ENCODE measurements at regions not wholly inside any gene's neighbourhood (a gene's known extent, or its start where the extent isn't known, plus 50 kb on each side); places are given as distances from the start of the nearest gene placed in this dataset.

DNA sequence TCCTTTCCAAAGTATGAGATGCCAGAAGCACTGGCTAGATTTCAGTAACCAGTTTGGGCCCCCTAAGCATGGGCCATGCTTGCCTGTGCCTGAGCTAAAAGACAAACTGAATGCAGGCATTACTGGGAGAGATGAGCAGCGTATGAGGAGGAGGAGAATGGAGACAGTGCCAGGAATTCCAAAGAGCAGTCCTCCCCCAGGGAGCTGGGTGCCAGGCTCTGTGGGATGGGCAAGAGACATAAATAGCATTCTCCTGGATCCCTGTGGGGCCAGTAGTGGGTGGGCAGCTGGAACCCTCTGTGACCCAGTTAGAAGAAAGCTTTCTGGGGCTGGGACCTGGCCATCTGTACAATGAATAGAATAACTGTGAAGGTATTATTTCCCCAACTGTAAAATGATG lies 235.6 kb downstream of the KCNA4 start:
- no peak for DNase-seq (ENCODE audit: low read depth)

- DNase-seq (ENCODE audit: low read depth) = no peak
Observed at GRCh38 chr11:29780756-29781155, 236.1 kb downstream of the KCNA4 start.

GRCh38 chr11:29773656-29774264 lies 243.1 kb downstream of the KCNA4 start:
- DNase-seq (ENCODE audit: low read depth) = peak; percentile 84

DNA sequence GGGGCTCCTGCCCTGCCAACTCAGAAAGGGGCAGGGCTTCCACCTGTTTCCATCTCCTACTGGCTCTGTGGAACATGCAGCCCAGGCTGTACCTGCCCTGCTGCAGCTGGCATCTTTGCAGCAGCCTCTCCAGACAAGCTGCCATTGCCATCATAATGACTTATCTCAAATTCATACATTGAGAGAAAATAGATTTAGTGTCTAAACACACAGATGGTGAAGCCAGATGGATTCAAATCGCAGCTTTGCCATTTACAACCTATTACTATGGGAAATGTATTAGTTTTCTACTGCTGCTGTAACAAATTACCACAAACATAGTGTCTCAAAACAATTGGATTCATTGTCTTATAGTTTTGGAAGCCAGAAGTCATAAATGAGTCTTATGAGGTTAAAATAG lies 260.0 kb downstream of the KCNA4 start:
- no peak for DNase-seq (ENCODE audit: low read depth)

- no peak for DNase-seq (ENCODE audit: low read depth)
Observed at GRCh38 chr11:29755474-29755873, 261.4 kb downstream of the KCNA4 start.

GRCh38 chr11:29751618-29752017 lies 265.2 kb downstream of the KCNA4 start:
- DNase-seq (ENCODE audit: low read depth) = peak; percentile 15

DNA sequence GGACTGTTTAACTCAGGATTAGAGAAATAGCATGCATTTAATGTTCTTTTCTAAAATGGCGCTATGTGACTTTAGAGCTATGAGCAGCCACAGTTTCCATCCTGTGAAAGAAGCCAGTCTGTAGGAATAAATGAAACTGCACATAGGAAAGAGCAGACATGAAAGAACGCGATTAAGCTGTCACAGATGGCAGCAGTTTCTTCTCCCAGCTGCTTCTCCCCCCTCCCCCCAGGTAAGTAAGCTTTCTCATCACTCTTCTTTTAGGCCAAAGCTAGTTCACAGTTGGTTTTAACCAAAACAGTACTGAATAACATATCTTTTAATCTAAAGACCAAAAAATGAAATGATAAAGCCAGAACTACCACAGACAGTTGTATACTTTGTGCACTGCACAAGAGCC lies 266.4 kb downstream of the KCNA4 start:
- no peak for DNase-seq (ENCODE audit: low read depth)

DNA sequence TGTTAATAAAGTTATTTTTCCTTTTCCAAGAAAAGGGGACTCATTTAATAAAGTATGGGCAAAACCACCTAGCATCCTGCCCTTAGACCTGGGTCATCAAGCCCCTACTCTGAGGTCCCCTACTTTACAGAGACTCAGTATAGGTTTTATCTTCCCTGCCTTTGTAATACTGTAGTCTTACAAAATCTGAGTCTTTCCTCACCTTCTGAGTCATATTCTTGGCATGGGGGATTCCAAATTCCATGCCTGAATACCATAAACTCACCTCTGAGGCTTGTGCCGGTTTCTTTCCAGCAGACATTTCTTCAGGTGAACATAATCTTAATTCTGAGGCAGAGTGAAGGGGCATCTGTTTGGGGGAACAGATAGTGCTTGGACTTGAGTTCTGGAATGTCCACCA lies 282.5 kb downstream of the KCNA4 start:
- peak; percentile 42 for DNase-seq (ENCODE audit: low read depth)

DNA sequence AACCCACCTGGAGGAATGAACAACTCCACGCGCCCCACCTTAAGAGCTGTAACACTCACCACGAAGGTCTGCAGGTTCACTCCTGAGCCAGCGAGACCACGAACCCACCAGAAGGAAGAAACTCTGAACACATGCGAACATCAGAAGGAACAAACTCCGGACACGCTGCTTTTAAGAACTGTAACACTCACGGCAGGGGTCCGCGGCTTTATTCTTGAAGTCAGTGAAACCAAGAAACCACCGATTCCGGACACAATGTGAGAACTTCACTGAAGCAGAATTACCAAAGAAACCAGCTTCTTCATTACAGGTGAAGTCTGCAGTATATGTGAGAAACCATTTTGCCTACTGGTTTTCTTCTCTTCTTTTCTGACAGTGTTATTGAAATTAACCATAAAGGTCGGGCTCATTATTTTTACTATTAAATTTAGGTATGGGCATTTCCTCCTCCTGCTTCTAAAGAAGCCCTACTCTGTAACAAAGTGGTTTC lies 303.0 kb downstream of the KCNA4 start:
- no peak for DNase-seq (ENCODE audit: low read depth)

- DNase-seq (ENCODE audit: low read depth) = no peak
Observed at GRCh38 chr11:29712616-29713015, 304.2 kb downstream of the KCNA4 start.

GRCh38 chr11:29707924-29708323 lies 308.9 kb downstream of the KCNA4 start:
- no peak for DNase-seq (ENCODE audit: low read depth)

- no peak for DNase-seq (ENCODE audit: low read depth)
Observed at GRCh38 chr11:29685361-29685760, 331.5 kb downstream of the KCNA4 start.

DNA sequence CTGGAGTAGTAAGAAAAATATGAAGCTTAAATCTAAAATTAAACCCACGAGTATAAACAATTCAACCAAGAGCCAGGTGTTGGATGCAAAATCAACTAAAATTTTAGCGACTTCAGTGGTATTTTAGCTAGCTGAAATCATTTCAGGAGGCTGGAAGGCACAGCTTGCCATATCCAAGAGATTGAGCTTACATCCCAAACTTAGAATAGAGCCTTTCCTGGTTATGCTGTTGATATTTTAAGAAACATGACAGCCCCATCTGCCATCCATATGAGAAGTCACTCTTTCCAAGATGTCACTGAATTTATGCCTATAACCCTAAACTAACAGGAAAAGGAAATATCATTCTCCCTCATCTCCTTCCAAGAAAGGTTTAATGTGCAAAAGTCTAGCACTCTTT lies 334.0 kb downstream of the KCNA4 start:
- no peak for DNase-seq (ENCODE audit: low read depth)

DNA sequence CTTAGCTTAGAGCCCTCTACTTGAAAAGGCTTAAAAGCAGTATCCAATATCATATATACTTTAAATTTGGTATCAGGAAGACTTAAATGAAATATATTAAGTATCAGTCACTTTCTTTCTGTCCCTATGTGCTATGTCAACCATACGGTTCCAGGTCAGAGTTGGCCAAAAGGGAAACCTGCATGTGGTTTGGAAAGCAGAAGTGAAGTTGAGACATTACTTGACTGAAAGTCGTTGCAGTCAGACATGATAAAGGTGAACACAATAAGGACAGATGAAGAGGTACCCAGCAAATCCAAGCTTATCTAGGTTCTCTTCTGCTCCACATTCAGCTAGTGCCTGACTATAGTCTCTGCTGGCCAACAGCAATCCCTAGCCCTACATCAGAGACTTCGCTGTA lies 336.8 kb downstream of the KCNA4 start:
- DNase-seq (ENCODE audit: low read depth) = no peak

- DNase-seq (ENCODE audit: low read depth) = peak; percentile 19
Observed at GRCh38 chr11:29676993-29677392, 339.8 kb downstream of the KCNA4 start.

DNA sequence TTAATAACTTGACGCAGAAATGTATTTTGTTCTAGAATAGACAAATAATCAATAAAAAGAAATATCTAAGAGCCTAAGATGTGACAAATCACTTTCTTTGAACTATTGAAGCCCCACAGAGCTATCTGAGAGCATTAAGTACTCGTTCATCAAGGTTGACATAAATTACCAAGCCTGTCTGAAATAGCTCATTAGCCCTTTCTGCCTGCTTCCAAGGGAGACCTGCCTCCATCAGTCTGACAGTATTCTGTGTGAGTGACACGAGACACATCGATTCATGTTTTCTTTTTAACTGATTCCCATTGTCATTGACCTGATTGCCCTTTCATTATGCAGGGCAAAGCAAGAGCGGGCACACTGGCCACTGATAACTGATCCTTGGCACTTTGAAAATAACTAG lies 347.5 kb downstream of the KCNA4 start:
- no peak for DNase-seq (ENCODE audit: low read depth)

DNA sequence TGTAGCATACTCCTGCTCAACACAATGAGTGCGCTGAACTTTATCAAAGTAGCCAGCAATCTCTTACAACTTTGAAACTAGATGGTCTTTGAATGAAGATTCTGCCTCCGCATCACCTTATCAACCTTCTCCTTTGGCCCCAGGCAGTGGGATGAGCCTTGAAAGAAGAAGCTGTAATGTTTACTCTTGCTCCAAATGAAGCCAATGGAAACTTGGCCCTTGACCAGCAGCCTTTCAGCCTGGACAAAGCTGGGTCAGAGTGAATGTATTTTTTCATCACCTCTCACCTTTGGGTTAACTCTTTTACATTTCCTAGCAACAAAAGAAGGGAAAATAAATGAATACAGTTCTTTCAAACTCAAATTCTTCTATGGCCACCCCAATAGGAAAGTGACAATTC lies 359.1 kb downstream of the KCNA4 start:
- no peak for DNase-seq (ENCODE audit: low read depth)

DNA sequence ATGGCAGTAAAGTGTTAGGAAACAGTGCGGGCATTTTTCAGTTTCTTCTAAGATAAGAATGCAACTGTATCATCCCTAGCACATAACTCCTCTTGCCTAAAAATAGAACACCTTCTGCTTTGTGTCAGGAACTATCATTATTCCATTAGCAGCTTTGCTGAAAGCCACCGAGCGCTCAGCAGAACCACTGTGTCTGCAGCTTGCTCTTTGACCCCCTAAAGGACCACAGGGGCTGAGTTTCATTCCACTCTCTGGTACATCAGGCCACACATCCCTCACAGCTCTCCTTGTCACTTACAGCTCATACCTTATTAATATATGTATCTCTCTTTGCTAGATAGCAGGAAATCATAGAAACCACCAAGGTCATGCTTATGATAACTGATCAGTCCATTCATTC lies 360.2 kb downstream of the KCNA4 start:
- DNase-seq (ENCODE audit: low read depth) = no peak

GRCh38 chr11:29645373-29645772 lies 371.5 kb downstream of the KCNA4 start:
- DNase-seq (ENCODE audit: low read depth) = no peak

DNA sequence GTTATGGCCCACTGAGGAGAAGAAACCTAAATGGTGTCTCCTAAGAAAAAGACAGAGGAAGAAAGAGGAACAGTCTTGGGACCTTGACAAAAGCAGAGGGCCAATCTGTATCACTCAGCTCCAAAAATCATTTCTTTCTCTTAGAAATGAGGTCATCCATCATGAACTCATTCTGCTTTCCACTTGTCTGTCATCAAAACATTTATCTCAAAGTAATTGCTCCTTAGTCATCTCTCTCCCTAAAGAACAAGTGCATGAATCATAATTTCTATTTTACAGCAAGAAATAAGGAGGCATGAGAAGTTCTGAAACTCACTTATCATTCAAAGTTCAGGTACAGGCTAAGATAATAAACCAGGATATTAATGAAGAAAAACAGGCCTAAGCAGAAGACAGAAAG lies 375.6 kb downstream of the KCNA4 start:
- DNase-seq (ENCODE audit: low read depth) = peak; percentile 51

DNA sequence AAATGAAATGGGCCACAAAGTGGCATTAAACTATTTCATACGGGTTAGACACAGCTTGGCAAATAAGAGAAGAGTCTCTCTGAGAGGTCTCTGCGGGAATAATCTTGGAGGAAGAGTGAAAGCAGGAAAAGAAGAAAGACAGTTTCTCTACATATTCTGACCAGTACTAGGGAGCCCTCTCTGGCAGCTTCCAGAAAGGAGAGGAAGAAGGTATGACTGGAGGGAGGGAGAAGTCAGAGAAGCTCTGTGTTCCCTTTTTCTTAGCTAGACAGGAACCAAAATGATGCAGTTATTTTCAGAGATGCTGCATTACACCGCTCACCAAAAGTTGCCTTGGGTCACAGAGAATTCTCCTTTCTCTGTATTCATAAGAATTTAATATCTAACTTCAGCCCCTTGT lies 382.1 kb downstream of the KCNA4 start:
- DNase-seq (ENCODE audit: low read depth) = no peak

GRCh38 chr11:29634244-29634643 lies 382.6 kb downstream of the KCNA4 start:
- DNase-seq (ENCODE audit: low read depth) = no peak

- no peak for DNase-seq (ENCODE audit: low read depth)
Observed at GRCh38 chr11:29629286-29629685, 387.5 kb downstream of the KCNA4 start.

DNA sequence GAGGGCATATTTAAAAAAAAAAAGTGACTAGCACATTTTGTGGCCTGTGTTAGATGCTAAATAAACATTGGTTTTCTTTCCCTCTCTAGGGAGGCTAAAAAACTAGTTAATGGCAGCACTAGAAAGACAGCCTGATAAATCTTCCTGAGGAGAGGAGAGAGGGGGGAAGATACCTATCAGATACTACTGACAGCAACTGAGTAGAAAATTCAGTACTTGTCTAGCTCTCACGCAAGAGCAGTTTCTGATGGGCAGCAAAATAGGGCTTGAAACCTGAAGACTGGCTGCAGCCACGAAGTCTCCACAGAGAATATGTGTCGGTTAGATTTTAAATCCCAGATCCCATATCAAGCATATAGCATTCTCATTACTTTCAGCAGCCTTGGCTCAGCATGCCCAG lies 388.2 kb downstream of the KCNA4 start:
- DNase-seq (ENCODE audit: low read depth) = no peak

DNA sequence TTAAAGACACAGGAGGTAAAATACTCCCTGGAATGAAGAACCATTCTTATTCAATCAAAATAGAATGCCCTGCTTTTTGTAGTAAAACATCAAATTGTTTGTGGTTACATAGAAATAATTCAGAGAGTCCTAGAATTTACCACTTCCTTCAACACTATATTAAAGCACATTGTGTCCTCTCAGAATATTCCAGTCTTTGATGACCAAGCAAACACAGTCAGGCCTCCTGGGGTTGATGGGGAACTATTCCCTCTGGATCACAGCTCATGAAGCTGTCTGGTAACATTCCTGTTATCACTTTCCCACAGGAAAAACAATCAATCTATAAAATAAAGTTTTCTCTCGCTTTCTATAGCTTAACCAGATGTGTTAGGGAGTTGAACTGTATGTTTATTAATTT lies 389.3 kb downstream of the KCNA4 start:
- no peak for DNase-seq (ENCODE audit: low read depth)

All from HS-5 (cell line).